ENCODE measurements at regions not wholly inside any gene's neighbourhood (a gene's known extent, or its start where the extent isn't known, plus 50 kb on each side); places are given as distances from the start of the nearest gene placed in this dataset.
A peak's percentile ranks its signal among the peaks of the same experiment; 100 is the strongest.

GRCh38 chr12:47312147-47312546 lies 232.4 kb upstream of the AMIGO2 start:
- Histone ChIP-seq H3K79me2 (ENCODE audit: insufficient read depth, low read length) (no peaks in the 10 kb centered on the region), H3K9ac (ENCODE audit: insufficient read depth, low read length, poor library complexity, severe bottlenecking) (no peak overlapping the region), H3K4me1 (ENCODE audit: control insufficient read depth in 1 of 2, insufficient read depth in 2 of 2, low read length in 2 of 2) (peaks cover 18 to 30% of the 10 kb centered on the region in 2 donors), H2AFZ (ENCODE audit: insufficient read depth, low read depth, low read length, poor library complexity, severe bottlenecking) (no peak overlapping the region), H3K27ac (ENCODE audit: low read depth in 1 of 2, low read length in 2 of 2) (no peak overlapping the region), H3K4me2 (replicated peaks; ENCODE audit: extremely low read depth, low read length, poor library complexity, severe bottlenecking) (no peak overlapping the region), H3K9me3 (replicated peaks in 1 of 2; ENCODE audit: control insufficient read depth in 1 of 2, insufficient read depth in 1 of 2, low read length in 2 of 2) (no peaks in the 10 kb centered on the region), H3K36me3 (replicated peaks in 1 of 2; ENCODE audit: control insufficient read depth in 1 of 2, insufficient read depth in 2 of 2, low read length in 2 of 2) (no peaks in the 10 kb centered on the region), H3K27me3 (ENCODE audit: control insufficient read depth in 2 of 2, insufficient read depth in 2 of 2, low read length in 2 of 2) (no peaks in the 10 kb centered on the region), H4K20me1 (ENCODE audit: insufficient read depth, low read length) (no peaks in the 10 kb centered on the region), H3K4me3 (replicated peaks in 1 of 3; ENCODE audit: low read depth in 2 of 3, low read length in 3 of 3) (no peak overlapping the region)
- WGBS (ENCODE audit: insufficient coverage), result no CpG with 5 or more reads among the region's 1 CpG
- H3K9me3 Mint-ChIP-seq, result peaks cover 0 to under 1% (median 0%) of the 10 kb centered on the region in 7 donors
- no peak for TF ChIP-seq CTCF (IDR thresholded peaks at IDR 0.05)
- no peaks in the 10 kb centered on the region for H3K36me3 Mint-ChIP-seq
- peak overlapping the region in 1 of 7 donors; percentile 79 for H3K27ac Mint-ChIP-seq
- H3K27me3 Mint-ChIP-seq (ENCODE audit: low read depth in 3 of 3), result peaks cover 0 to 2% (median 2%) of the 10 kb centered on the region in 3 donors
- peaks cover 37% of the 10 kb centered on the region for H3K4me1 Mint-ChIP-seq
- H3K4me3 Mint-ChIP-seq, result no peak overlapping the region
- intact Hi-C loops (cut with micrococcal nuclease), result loop anchor here in 1 of 2 donors (2.0 to 10.0 kb wide), 2 partner anchors 33 to 227 kb away; no protein-coding TSS in a partner anchor
- no peak for DNase-seq

GRCh38 chr12:47311568-47311967 lies 231.8 kb upstream of the AMIGO2 start:
- Histone ChIP-seq H3K4me2 (replicated peaks; ENCODE audit: extremely low read depth, low read length, poor library complexity, severe bottlenecking) (no peak overlapping the region), H3K4me1 (ENCODE audit: control insufficient read depth in 1 of 2, insufficient read depth in 2 of 2, low read length in 2 of 2) (peaks cover 19 to 29% of the 10 kb centered on the region in 2 donors)
- peaks cover 3 to 7% (median 5%) of the 10 kb centered on the region in 3 donors for H3K27me3 Mint-ChIP-seq (ENCODE audit: low read depth in 3 of 3)

More at GRCh38 chr12:47311568-47311967, 231.8 kb upstream of the AMIGO2 start:
- no peak overlapping the region for H2AFZ ChIP-seq (ENCODE audit: insufficient read depth, low read depth, low read length, poor library complexity, severe bottlenecking)
- H3K9me3 ChIP-seq (replicated peaks in 1 of 2; ENCODE audit: control insufficient read depth in 1 of 2, insufficient read depth in 1 of 2, low read length in 2 of 2), result no peaks in the 10 kb centered on the region
- H3K27ac Mint-ChIP-seq, result no peak overlapping the region
- no peaks in the 10 kb centered on the region for H3K79me2 ChIP-seq (ENCODE audit: insufficient read depth, low read length)
- no peak overlapping the region for H3K27ac ChIP-seq (ENCODE audit: low read depth in 1 of 2, low read length in 2 of 2)
- no peak overlapping the region for H3K4me3 ChIP-seq (replicated peaks in 1 of 3; ENCODE audit: low read depth in 2 of 3, low read length in 3 of 3)
- H3K36me3 Mint-ChIP-seq, result no peaks in the 10 kb centered on the region
- TF ChIP-seq CTCF (IDR thresholded peaks at IDR 0.05), result no peak
- no peaks in the 10 kb centered on the region for H3K27me3 ChIP-seq (ENCODE audit: control insufficient read depth in 2 of 2, insufficient read depth in 2 of 2, low read length in 2 of 2)
- no peak overlapping the region for H3K4me3 Mint-ChIP-seq
- intact Hi-C loops (cut with micrococcal nuclease), result loop anchor here in 1 of 2 donors (10.0 kb wide), 1 partner anchor 227 kb away; no protein-coding TSS in a partner anchor
- H3K4me1 Mint-ChIP-seq, result peaks cover 36% of the 10 kb centered on the region
- peaks cover 0 to 6% (median 4%) of the 10 kb centered on the region in 7 donors for H3K9me3 Mint-ChIP-seq
- H3K9ac ChIP-seq (ENCODE audit: insufficient read depth, low read length, poor library complexity, severe bottlenecking), result no peak overlapping the region
- no peak for DNase-seq
- WGBS (ENCODE audit: insufficient coverage), result 93% methylated on average over 3 of the region's 4 CpGs
- H4K20me1 ChIP-seq (ENCODE audit: insufficient read depth, low read length), result no peaks in the 10 kb centered on the region
- H3K36me3 ChIP-seq (replicated peaks in 1 of 2; ENCODE audit: control insufficient read depth in 1 of 2, insufficient read depth in 2 of 2, low read length in 2 of 2), result no peaks in the 10 kb centered on the region

All from CD14-positive monocyte (primary cell).